ENCODE measurements at regions not wholly inside any gene's neighbourhood (a gene's known extent, or its start where the extent isn't known, plus 50 kb on each side); places are given as distances from the start of the nearest gene placed in this dataset.

- no peaks in the 10 kb centered on the region for H3K4me1 ChIP-seq (ENCODE audit: control insufficient read depth in 1 of 2, extremely low read depth in 1 of 2, insufficient read depth in 2 of 2, low read length in 2 of 2)
- Mint-ChIP-seq H3K27ac (no peak overlapping the region), H3K9me3 (peaks cover 0 to 12% (median 3%) of the 10 kb centered on the region in 3 donors), H3K4me3 (no peak overlapping the region), H3K27me3 (no peaks in the 10 kb centered on the region), H3K4me1 (no peaks in the 10 kb centered on the region), H3K36me3 (no peaks in the 10 kb centered on the region)
- WGBS (ENCODE audit: insufficient coverage) = no CpG with 5 or more reads among the region's 3 CpGs
- no peaks in the 10 kb centered on the region for H3K27me3 ChIP-seq (replicated peaks in 1 of 2; ENCODE audit: control insufficient read depth in 2 of 2, extremely low read depth in 1 of 2, insufficient read depth in 2 of 2, low read length in 1 of 2)
- no peaks in the 10 kb centered on the region for H3K36me3 ChIP-seq (ENCODE audit: control insufficient read depth in 2 of 2, extremely low read depth in 1 of 2, insufficient read depth in 1 of 2, low read length in 1 of 2)
- ChIA-PET POLR2A (no interaction called here), CTCF (no interaction called here)
- H3K27ac ChIP-seq (ENCODE audit: low read length) = no peak overlapping the region
- no peaks in the 10 kb centered on the region for H3K9me3 ChIP-seq
- DNase-seq (no peak), ATAC-seq (replicated peaks in 1 of 4) (no peak)
- H3K4me3 ChIP-seq (ENCODE audit: control insufficient read depth in 1 of 2, extremely low read depth in 1 of 2, low read length in 1 of 2) = no peak overlapping the region
Observed at GRCh38 chr9:102209176-102209575, 470.7 kb upstream of the GRIN3A start.

GRCh38 chr9:102206432-102206831, 468.0 kb upstream of the GRIN3A start:
- 86% methylated on average over 3 of the region's 4 CpGs for WGBS (ENCODE audit: insufficient coverage)
- ATAC-seq (replicated peaks in 1 of 4) (no peak), DNase-seq (no peak)
- no peaks in the 10 kb centered on the region for H3K36me3 Mint-ChIP-seq
- CTCF ChIA-PET = no interaction called here
- POLR2A ChIA-PET = no interaction called here
- H3K27ac ChIP-seq (ENCODE audit: low read length) = no peak overlapping the region
- H3K27me3 ChIP-seq (replicated peaks in 1 of 2; ENCODE audit: control insufficient read depth in 2 of 2, extremely low read depth in 1 of 2, insufficient read depth in 2 of 2, low read length in 1 of 2) = no peaks in the 10 kb centered on the region
- no peaks in the 10 kb centered on the region for H3K4me1 Mint-ChIP-seq
- H3K27ac Mint-ChIP-seq = no peak overlapping the region
- no peaks in the 10 kb centered on the region for H3K4me1 ChIP-seq (ENCODE audit: control insufficient read depth in 1 of 2, extremely low read depth in 1 of 2, insufficient read depth in 2 of 2, low read length in 2 of 2)
- H3K27me3 Mint-ChIP-seq = no peaks in the 10 kb centered on the region
- H3K36me3 ChIP-seq (ENCODE audit: control insufficient read depth in 2 of 2, extremely low read depth in 1 of 2, insufficient read depth in 1 of 2, low read length in 1 of 2) = no peaks in the 10 kb centered on the region
- H3K9me3 Mint-ChIP-seq = peaks cover 0 to 9% (median 6%) of the 10 kb centered on the region in 3 donors
- H3K9me3 ChIP-seq = no peaks in the 10 kb centered on the region
- H3K4me3 ChIP-seq (ENCODE audit: control insufficient read depth in 1 of 2, extremely low read depth in 1 of 2, low read length in 1 of 2) = no peak overlapping the region
- H3K4me3 Mint-ChIP-seq = no peak overlapping the region

- H3K27ac Mint-ChIP-seq = no peak overlapping the region
- no peaks in the 10 kb centered on the region for H3K36me3 ChIP-seq (ENCODE audit: control insufficient read depth in 2 of 2, extremely low read depth in 1 of 2, insufficient read depth in 1 of 2, low read length in 1 of 2)
- no peaks in the 10 kb centered on the region for H3K27me3 Mint-ChIP-seq
- no peak overlapping the region for H3K4me3 Mint-ChIP-seq
- H3K36me3 Mint-ChIP-seq = no peaks in the 10 kb centered on the region
- no CpG with 5 or more reads among the region's 2 CpGs for WGBS (ENCODE audit: insufficient coverage)
- H3K4me3 ChIP-seq (ENCODE audit: control insufficient read depth in 1 of 2, extremely low read depth in 1 of 2, low read length in 1 of 2) = no peak overlapping the region
- DNase-seq = no peak
- ChIA-PET POLR2A (no interaction called here), CTCF (no interaction called here)
- H3K4me1 ChIP-seq (ENCODE audit: control insufficient read depth in 1 of 2, extremely low read depth in 1 of 2, insufficient read depth in 2 of 2, low read length in 2 of 2) = no peaks in the 10 kb centered on the region
- H3K4me1 Mint-ChIP-seq = no peaks in the 10 kb centered on the region
- H3K9me3 ChIP-seq = no peaks in the 10 kb centered on the region
- H3K27ac ChIP-seq (ENCODE audit: low read length) = no peak overlapping the region
- no peak for ATAC-seq (replicated peaks in 1 of 4)
- H3K9me3 Mint-ChIP-seq = peaks cover 0 to 9% (median 6%) of the 10 kb centered on the region in 3 donors
- no peaks in the 10 kb centered on the region for H3K27me3 ChIP-seq (replicated peaks in 1 of 2; ENCODE audit: control insufficient read depth in 2 of 2, extremely low read depth in 1 of 2, insufficient read depth in 2 of 2, low read length in 1 of 2)
Observed at GRCh38 chr9:102205251-102205650, 466.8 kb upstream of the GRIN3A start.

- no peak overlapping the region for H3K27ac ChIP-seq (ENCODE audit: low read length)
- ChIA-PET POLR2A (no interaction called here), CTCF (no interaction called here)
- H3K27me3 ChIP-seq (replicated peaks in 1 of 2; ENCODE audit: control insufficient read depth in 2 of 2, extremely low read depth in 1 of 2, insufficient read depth in 2 of 2, low read length in 1 of 2) = no peaks in the 10 kb centered on the region
- H3K36me3 Mint-ChIP-seq = no peaks in the 10 kb centered on the region
- H3K27ac Mint-ChIP-seq = no peak overlapping the region
- H3K4me3 ChIP-seq (ENCODE audit: control insufficient read depth in 1 of 2, extremely low read depth in 1 of 2, low read length in 1 of 2) = no peak overlapping the region
- no CpG with 5 or more reads among the region's 1 CpG for WGBS (ENCODE audit: insufficient coverage)
- no peaks in the 10 kb centered on the region for H3K4me1 ChIP-seq (ENCODE audit: control insufficient read depth in 1 of 2, extremely low read depth in 1 of 2, insufficient read depth in 2 of 2, low read length in 2 of 2)
- DNase-seq (no peak), ATAC-seq (replicated peaks in 1 of 4) (no peak)
- no peaks in the 10 kb centered on the region for H3K4me1 Mint-ChIP-seq
- H3K27me3 Mint-ChIP-seq = no peaks in the 10 kb centered on the region
- no peaks in the 10 kb centered on the region for H3K9me3 ChIP-seq
- H3K4me3 Mint-ChIP-seq = no peak overlapping the region
- H3K9me3 Mint-ChIP-seq = peaks cover 5 to 8% (median 7%) of the 10 kb centered on the region in 3 donors
- no peaks in the 10 kb centered on the region for H3K36me3 ChIP-seq (ENCODE audit: control insufficient read depth in 2 of 2, extremely low read depth in 1 of 2, insufficient read depth in 1 of 2, low read length in 1 of 2)
Observed at GRCh38 chr9:102202126-102202525, 463.7 kb upstream of the GRIN3A start.

- no peak for ATAC-seq (replicated peaks in 1 of 4)
- whole genome bisulfite sequencing (ENCODE audit: insufficient coverage) = no CpG with 5 or more reads among the region's 1 CpG
- H3K27me3 Mint-ChIP-seq = no peaks in the 10 kb centered on the region
Observed at GRCh38 chr9:102185962-102186361, 447.5 kb upstream of the GRIN3A start.

GRCh38 chr9:102185371-102185770, 446.9 kb upstream of the GRIN3A start:
- POLR2A ChIA-PET = no interaction called here

More at GRCh38 chr9:102185962-102186361, 447.5 kb upstream of the GRIN3A start:
- ChIA-PET CTCF (no interaction called here), POLR2A (no interaction called here)
- no peak overlapping the region for H3K27ac Mint-ChIP-seq
- H3K4me1 Mint-ChIP-seq = no peaks in the 10 kb centered on the region
- H3K4me3 ChIP-seq (ENCODE audit: control insufficient read depth in 1 of 2, extremely low read depth in 1 of 2, low read length in 1 of 2) = no peak overlapping the region
- no peak overlapping the region for H3K4me3 Mint-ChIP-seq
- no peak for DNase-seq
- peaks cover 2 to 5% (median 4%) of the 10 kb centered on the region in 3 donors for H3K9me3 Mint-ChIP-seq
- H3K27me3 ChIP-seq (replicated peaks in 1 of 2; ENCODE audit: control insufficient read depth in 2 of 2, extremely low read depth in 1 of 2, insufficient read depth in 2 of 2, low read length in 1 of 2) = no peaks in the 10 kb centered on the region
- no peaks in the 10 kb centered on the region for H3K9me3 ChIP-seq
- no peaks in the 10 kb centered on the region for H3K4me1 ChIP-seq (ENCODE audit: control insufficient read depth in 1 of 2, extremely low read depth in 1 of 2, insufficient read depth in 2 of 2, low read length in 2 of 2)
- no peaks in the 10 kb centered on the region for H3K36me3 Mint-ChIP-seq
- no peaks in the 10 kb centered on the region for H3K36me3 ChIP-seq (ENCODE audit: control insufficient read depth in 2 of 2, extremely low read depth in 1 of 2, insufficient read depth in 1 of 2, low read length in 1 of 2)
- no peak overlapping the region for H3K27ac ChIP-seq (ENCODE audit: low read length)

GRCh38 chr9:102178811-102179210, 440.4 kb upstream of the GRIN3A start:
- no peak overlapping the region for H3K27ac Mint-ChIP-seq
- peaks cover 14 to 16% (median 15%) of the 10 kb centered on the region in 3 donors for H3K9me3 Mint-ChIP-seq
- no peaks in the 10 kb centered on the region for H3K9me3 ChIP-seq
- H3K4me3 ChIP-seq (ENCODE audit: control insufficient read depth in 1 of 2, extremely low read depth in 1 of 2, low read length in 1 of 2) = no peak overlapping the region
- ChIA-PET POLR2A (no interaction called here), CTCF (no interaction called here)
- no CpG with 5 or more reads among the region's 3 CpGs for WGBS (ENCODE audit: insufficient coverage)
- no peaks in the 10 kb centered on the region for H3K4me1 Mint-ChIP-seq
- H3K27me3 Mint-ChIP-seq = no peaks in the 10 kb centered on the region
- no peaks in the 10 kb centered on the region for H3K36me3 ChIP-seq (ENCODE audit: control insufficient read depth in 2 of 2, extremely low read depth in 1 of 2, insufficient read depth in 1 of 2, low read length in 1 of 2)
- no peak overlapping the region for H3K4me3 Mint-ChIP-seq
- H3K36me3 Mint-ChIP-seq = no peaks in the 10 kb centered on the region
- no peaks in the 10 kb centered on the region for H3K27me3 ChIP-seq (replicated peaks in 1 of 2; ENCODE audit: control insufficient read depth in 2 of 2, extremely low read depth in 1 of 2, insufficient read depth in 2 of 2, low read length in 1 of 2)
- DNase-seq = no peak
- no peak for ATAC-seq (replicated peaks in 1 of 4)
- no peaks in the 10 kb centered on the region for H3K4me1 ChIP-seq (ENCODE audit: control insufficient read depth in 1 of 2, extremely low read depth in 1 of 2, insufficient read depth in 2 of 2, low read length in 2 of 2)
- H3K27ac ChIP-seq (ENCODE audit: low read length) = no peak overlapping the region

More at GRCh38 chr9:102185371-102185770, 446.9 kb upstream of the GRIN3A start:
- Mint-ChIP-seq H3K36me3 (no peaks in the 10 kb centered on the region), H3K4me1 (no peaks in the 10 kb centered on the region), H3K27me3 (no peaks in the 10 kb centered on the region), H3K4me3 (no peak overlapping the region), H3K9me3 (peaks cover 4 to 6% (median 5%) of the 10 kb centered on the region in 3 donors), H3K27ac (no peak overlapping the region)
- no CpG with 5 or more reads among the region's 2 CpGs for WGBS (ENCODE audit: insufficient coverage)
- no peak overlapping the region for H3K4me3 ChIP-seq (ENCODE audit: control insufficient read depth in 1 of 2, extremely low read depth in 1 of 2, low read length in 1 of 2)
- no peaks in the 10 kb centered on the region for H3K4me1 ChIP-seq (ENCODE audit: control insufficient read depth in 1 of 2, extremely low read depth in 1 of 2, insufficient read depth in 2 of 2, low read length in 2 of 2)
- no peak overlapping the region for H3K27ac ChIP-seq (ENCODE audit: low read length)
- no peak for ATAC-seq (replicated peaks in 1 of 4)
- no peaks in the 10 kb centered on the region for H3K9me3 ChIP-seq
- CTCF ChIA-PET = no interaction called here
- H3K27me3 ChIP-seq (replicated peaks in 1 of 2; ENCODE audit: control insufficient read depth in 2 of 2, extremely low read depth in 1 of 2, insufficient read depth in 2 of 2, low read length in 1 of 2) = no peaks in the 10 kb centered on the region
- no peaks in the 10 kb centered on the region for H3K36me3 ChIP-seq (ENCODE audit: control insufficient read depth in 2 of 2, extremely low read depth in 1 of 2, insufficient read depth in 1 of 2, low read length in 1 of 2)
- DNase-seq = no peak
